Stomach (tissue), 4 donors: ENCODE measurements at regions not wholly inside any gene's neighbourhood (a gene's known extent, or its start where the extent isn't known, plus 50 kb on each side); places are given as distances from the start of the nearest gene placed in this dataset.

Experiments used
- EP300 ChIP-seq: sonication (generic); formaldehyde crosslinking; IDR thresholded peaks from one replicate; pipeline ENCODE4 v1.6.1; 2017; ENCODE audit warnings: antibody characterized with exemption
- POLR2A ChIP-seq, 4 donors: fragments of 450-650 bp; IDR thresholded peaks; one replicate each; pipeline ENCODE4 v1.6.1; 2016; ENCODE audit warnings: antibody characterized with exemption in 4 of 4, control low read depth in 2 of 4, mild to moderate bottlenecking in 1 of 4, moderate library complexity in 1 of 4
- POLR2AphosphoS5 ChIP-seq, 3 donors: sonication (generic); formaldehyde crosslinking; IDR thresholded peaks; one replicate each; pipeline ENCODE4 v1.6.1; 2016; ENCODE audit warnings: antibody characterized with exemption in 3 of 3
- TF ChIP-seq, protein P1 (sequence below), 7 experiments: fragments of 450-650 bp in 4 of 7; fragments of 200-600 bp in 3 of 7; sonication (generic) in 3 of 7; IDR thresholded peaks; one replicate each; pipeline ENCODE4 v1.5.1; 2016 to 2019; ENCODE audit warnings: antibody characterized with exemption in 7 of 7, control low read depth in 2 of 7, mild to moderate bottlenecking in 1 of 7

DNA sequence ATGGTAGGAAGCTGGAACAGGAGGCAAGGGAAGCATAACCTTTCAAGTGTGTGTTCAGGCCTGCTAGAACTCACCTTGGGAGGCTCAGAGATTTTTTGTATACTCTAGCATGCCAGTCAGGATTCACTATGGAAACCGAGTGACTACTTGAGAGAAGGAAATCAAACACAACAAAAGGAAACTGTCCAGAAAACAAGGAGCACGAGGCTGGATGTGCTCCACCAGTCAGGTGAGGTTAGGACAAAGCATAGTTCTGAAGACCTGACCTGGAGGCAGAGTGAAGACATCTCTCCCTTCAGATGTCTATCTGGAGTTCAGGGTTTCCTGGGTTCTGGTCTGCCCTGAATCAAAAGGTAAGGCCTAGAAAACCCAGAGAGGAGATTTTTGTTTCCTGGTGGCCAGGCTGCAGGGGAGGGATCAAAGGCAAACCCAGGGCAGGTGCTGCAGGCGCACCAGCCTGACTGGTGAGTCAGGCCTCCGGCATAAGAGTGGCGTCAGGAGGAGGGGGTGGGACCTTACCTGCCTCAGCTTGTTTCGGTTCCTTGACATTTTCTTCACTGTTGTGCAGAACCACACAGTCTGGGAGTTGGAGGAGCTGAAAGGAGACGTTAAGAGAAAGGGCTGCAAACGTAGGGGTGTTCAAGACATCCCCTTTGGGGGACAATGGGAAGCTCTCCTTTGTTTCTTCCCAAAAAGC lies 52.2 kb upstream of the OSBPL11 start:
- TF ChIP-seq POLR2AphosphoS5 (IDR thresholded peaks at IDR 0.05) (peak in 1 of 3 donors; percentile 39), POLR2A (IDR thresholded peaks at IDR 0.05) (no peak), EP300 (no peak)
- TF ChIP-seq, protein P1, sequence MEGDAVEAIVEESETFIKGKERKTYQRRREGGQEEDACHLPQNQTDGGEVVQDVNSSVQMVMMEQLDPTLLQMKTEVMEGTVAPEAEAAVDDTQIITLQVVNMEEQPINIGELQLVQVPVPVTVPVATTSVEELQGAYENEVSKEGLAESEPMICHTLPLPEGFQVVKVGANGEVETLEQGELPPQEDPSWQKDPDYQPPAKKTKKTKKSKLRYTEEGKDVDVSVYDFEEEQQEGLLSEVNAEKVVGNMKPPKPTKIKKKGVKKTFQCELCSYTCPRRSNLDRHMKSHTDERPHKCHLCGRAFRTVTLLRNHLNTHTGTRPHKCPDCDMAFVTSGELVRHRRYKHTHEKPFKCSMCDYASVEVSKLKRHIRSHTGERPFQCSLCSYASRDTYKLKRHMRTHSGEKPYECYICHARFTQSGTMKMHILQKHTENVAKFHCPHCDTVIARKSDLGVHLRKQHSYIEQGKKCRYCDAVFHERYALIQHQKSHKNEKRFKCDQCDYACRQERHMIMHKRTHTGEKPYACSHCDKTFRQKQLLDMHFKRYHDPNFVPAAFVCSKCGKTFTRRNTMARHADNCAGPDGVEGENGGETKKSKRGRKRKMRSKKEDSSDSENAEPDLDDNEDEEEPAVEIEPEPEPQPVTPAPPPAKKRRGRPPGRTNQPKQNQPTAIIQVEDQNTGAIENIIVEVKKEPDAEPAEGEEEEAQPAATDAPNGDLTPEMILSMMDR (IDR thresholded peaks at IDR 0.05), result no peak
